Upper lobe of right lung (tissue), 1 donor: ENCODE measurements at regions not wholly inside any gene's neighbourhood (a gene's known extent, or its start where the extent isn't known, plus 50 kb on each side); places are given as distances from the start of the nearest gene placed in this dataset.

ENCODE experiments used
- ATAC-seq: fragments of 200-7000 bp; cut with Tn5 transposase; one replicate; pipeline ENCODE4 v1.9.1; 2020; ENCODE audit warnings: mild to moderate bottlenecking, moderate library complexity
- DNase-seq: peaks from one replicate; pipeline ENCODE4 v3.0.0-alpha.2; 2020
- H3K27ac ChIP-seq: fragments of 200-600 bp; one replicate; pipeline ENCODE4 v1.8.0; 2022
- H3K27me3 ChIP-seq: fragments of 200-600 bp; one replicate; pipeline ENCODE4 v1.8.0; 2022; ENCODE audit warnings: mild to moderate bottlenecking
- H3K36me3 ChIP-seq: fragments of 200-600 bp; one replicate; pipeline ENCODE4 v1.8.0; 2022
- H3K4me1 ChIP-seq: fragments of 200-600 bp; one replicate; pipeline ENCODE4 v1.8.0; 2022
- H3K4me3 ChIP-seq: fragments of 200-600 bp; one replicate; pipeline ENCODE4 v1.8.0; 2022; ENCODE audit warnings: mild to moderate bottlenecking
- H3K9me3 ChIP-seq: fragments of 200-600 bp; one replicate; pipeline ENCODE4 v1.8.0; 2022
- intact Hi-C: fragments of 100-400 bp; cut with DNase I; formaldehyde crosslinking; loops from one replicate; pipeline ENCODE4 v1.11.0; 2022
- TF ChIP-seq, protein P1 (sequence below): fragments of 200-600 bp; IDR thresholded peaks from one replicate; pipeline ENCODE4 v1.8.0; 2022; ENCODE audit warnings: antibody characterized with exemption
- donor health status: DM: no; HTN: yes; CAD: no; lungs with severe emphysema.

GRCh38 chr4:137640838-137641158, 108.5 kb upstream of the PCDH18 start:
- Histone ChIP-seq H3K4me1 (no peaks in the 10 kb centered on the region), H3K27me3 (no peaks in the 10 kb centered on the region), H3K4me3 (no peak overlapping the region), H3K27ac (no peak overlapping the region), H3K9me3 (no peaks in the 10 kb centered on the region), H3K36me3 (no peaks in the 10 kb centered on the region)
- DNase-seq = no peak
- ATAC-seq = no peak
- TF ChIP-seq, protein P1, sequence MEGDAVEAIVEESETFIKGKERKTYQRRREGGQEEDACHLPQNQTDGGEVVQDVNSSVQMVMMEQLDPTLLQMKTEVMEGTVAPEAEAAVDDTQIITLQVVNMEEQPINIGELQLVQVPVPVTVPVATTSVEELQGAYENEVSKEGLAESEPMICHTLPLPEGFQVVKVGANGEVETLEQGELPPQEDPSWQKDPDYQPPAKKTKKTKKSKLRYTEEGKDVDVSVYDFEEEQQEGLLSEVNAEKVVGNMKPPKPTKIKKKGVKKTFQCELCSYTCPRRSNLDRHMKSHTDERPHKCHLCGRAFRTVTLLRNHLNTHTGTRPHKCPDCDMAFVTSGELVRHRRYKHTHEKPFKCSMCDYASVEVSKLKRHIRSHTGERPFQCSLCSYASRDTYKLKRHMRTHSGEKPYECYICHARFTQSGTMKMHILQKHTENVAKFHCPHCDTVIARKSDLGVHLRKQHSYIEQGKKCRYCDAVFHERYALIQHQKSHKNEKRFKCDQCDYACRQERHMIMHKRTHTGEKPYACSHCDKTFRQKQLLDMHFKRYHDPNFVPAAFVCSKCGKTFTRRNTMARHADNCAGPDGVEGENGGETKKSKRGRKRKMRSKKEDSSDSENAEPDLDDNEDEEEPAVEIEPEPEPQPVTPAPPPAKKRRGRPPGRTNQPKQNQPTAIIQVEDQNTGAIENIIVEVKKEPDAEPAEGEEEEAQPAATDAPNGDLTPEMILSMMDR = no peak
- intact Hi-C loops = no loop called here

DNA sequence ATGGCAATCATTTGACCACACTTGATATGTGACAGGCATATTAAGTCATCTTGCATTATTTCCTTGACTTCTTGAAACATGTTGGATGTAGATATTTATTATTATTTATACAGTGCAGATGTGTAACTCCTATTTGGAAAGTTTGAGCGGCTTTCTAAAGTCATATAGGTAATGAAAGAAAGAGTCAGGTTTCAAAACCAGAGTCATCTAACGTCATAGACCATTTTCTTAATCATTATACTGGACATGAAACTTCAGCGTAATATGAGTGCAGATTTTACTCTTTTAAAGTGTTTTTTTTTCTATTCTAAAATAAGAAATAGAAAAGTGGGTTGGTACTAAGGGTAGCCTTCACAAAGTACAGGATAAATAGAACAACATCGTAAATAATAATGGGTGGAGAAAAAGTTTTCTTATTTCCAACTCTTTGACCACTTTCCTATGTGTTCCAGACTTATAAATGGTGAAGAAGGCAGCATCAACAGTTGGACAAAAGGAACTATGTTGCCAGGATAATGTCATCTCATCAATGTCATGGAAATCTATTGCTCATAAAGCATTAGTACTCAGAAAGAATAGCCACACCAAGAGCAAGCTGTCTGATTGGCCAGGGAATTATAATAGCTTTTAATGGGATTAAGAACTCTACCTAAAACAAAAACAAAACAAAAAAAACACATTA, 108.0 kb upstream of the PCDH18 start:
- TF ChIP-seq, protein P1 = no peak
- Histone ChIP-seq H3K27me3 (no peaks in the 10 kb centered on the region), H3K4me3 (no peak overlapping the region), H3K9me3 (no peaks in the 10 kb centered on the region), H3K36me3 (no peaks in the 10 kb centered on the region), H3K4me1 (no peaks in the 10 kb centered on the region), H3K27ac (no peak overlapping the region)
- ATAC-seq (no peak), DNase-seq (no peak)
- intact Hi-C loops = no loop called here

DNA sequence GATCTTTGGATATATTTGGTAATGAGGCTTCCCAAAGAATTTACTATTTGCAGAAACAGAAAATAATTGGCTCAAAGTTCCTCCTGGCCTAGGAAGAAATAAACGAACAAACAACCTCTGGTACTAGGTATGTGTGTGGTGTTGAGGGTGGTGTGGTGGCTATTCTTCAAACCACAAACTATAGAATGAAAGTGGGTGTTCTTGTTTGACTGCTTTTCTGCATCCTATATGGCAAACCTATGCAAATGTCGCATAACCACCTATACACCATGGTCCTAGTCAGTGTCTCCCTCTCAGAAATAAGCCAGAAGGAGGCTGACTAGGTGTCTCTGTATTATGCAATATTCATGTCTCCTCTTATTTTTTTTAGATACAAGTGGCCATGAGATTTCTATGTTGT, 106.6 kb upstream of the PCDH18 start:
- Histone ChIP-seq H3K36me3 (no peaks in the 10 kb centered on the region), H3K4me1 (no peaks in the 10 kb centered on the region), H3K9me3 (no peaks in the 10 kb centered on the region), H3K4me3 (no peak overlapping the region), H3K27ac (no peak overlapping the region), H3K27me3 (no peaks in the 10 kb centered on the region)
- no peak for DNase-seq
- TF ChIP-seq, protein P1 = no peak
- no peak for ATAC-seq
- intact Hi-C loops = no loop called here

DNA sequence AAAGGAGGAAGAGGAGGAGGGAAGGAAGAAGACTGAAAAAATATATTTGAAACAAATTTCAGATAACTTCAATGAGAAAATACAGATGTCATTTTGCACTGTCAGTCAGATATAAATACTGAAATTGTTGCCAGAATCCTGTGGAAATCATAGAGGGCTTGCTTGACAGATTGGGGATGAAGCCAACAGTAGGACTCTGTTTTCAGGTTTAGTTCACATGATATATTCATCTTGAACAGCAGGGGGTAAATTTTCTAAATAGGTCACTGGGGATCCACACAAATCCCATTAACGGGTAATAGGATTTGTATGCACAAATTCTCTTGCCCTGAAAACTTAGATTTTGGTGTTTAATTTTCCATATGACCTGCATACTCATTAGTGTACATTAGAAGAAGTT, 103.3 kb upstream of the PCDH18 start:
- H3K27ac ChIP-seq = no peak overlapping the region
- ATAC-seq (no peak), DNase-seq (no peak)
- TF ChIP-seq, protein P1 = no peak
- no peaks in the 10 kb centered on the region for H3K36me3 ChIP-seq
- no peak overlapping the region for H3K4me3 ChIP-seq
- intact Hi-C loops = no loop called here
- H3K27me3 ChIP-seq = no peaks in the 10 kb centered on the region
- no peaks in the 10 kb centered on the region for H3K9me3 ChIP-seq
- H3K4me1 ChIP-seq = no peaks in the 10 kb centered on the region

GRCh38 chr4:137635108-137635507, 102.8 kb upstream of the PCDH18 start:
- no peaks in the 10 kb centered on the region for H3K36me3 ChIP-seq
- intact Hi-C loops = no loop called here
- ATAC-seq (peak; percentile 31), DNase-seq (no peak)
- no peaks in the 10 kb centered on the region for H3K9me3 ChIP-seq
- H3K27me3 ChIP-seq = no peaks in the 10 kb centered on the region
- TF ChIP-seq, protein P1 = no peak
- no peaks in the 10 kb centered on the region for H3K4me1 ChIP-seq
- no peak overlapping the region for H3K4me3 ChIP-seq
- no peak overlapping the region for H3K27ac ChIP-seq

DNA sequence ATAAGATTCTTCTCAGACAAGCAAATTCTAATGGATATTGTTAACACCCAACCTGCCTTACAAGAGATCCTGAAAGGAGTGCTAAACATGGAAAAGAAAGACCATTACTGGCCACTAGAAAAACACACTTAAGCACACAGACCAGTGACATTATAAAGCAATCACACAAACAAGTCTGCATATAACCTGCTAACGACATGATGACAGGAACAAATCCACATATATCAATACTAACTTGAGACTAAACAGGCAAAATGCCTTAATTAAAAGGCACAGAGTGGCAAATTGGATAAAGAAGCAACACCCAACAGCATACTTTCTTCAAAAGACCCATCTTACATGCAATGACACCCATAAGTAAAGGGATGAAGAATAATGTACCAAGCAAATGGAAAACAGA, 100.5 kb upstream of the PCDH18 start:
- Histone ChIP-seq H3K4me1 (no peaks in the 10 kb centered on the region), H3K27ac (no peak overlapping the region), H3K9me3 (no peaks in the 10 kb centered on the region), H3K36me3 (no peaks in the 10 kb centered on the region), H3K4me3 (no peak overlapping the region), H3K27me3 (no peaks in the 10 kb centered on the region)
- ATAC-seq (no peak), DNase-seq (no peak)
- TF ChIP-seq, protein P1 = no peak
- intact Hi-C loops = no loop called here
